ENCODE measurements at regions not wholly inside any gene's neighbourhood (a gene's known extent, or its start where the extent isn't known, plus 50 kb on each side); places are given as distances from the start of the nearest gene placed in this dataset.

GRCh38 chr2:18237298-18237697, 323.2 kb downstream of the RDH14 start:
- no CpG with 5 or more reads among the region's 2 CpGs for WGBS, 2 experiments (ENCODE audit: extremely low coverage in 2 of 2, insufficient read length in 1 of 2)
- Histone ChIP-seq H3K27me3 (ENCODE audit: control insufficient read depth, insufficient read depth, low read length) (no peaks in the 10 kb centered on the region), H4K5ac (ENCODE audit: low read depth, low read length) (no peak overlapping the region), H3K4me3 (ENCODE audit: insufficient read depth, low read depth, low read length) (no peak overlapping the region), H3K4ac (ENCODE audit: low read depth, low read length) (no peak overlapping the region), H3K4me2 (ENCODE audit: low read depth, low read length) (no peak overlapping the region), H3K9ac (ENCODE audit: low read depth, low read length) (no peak overlapping the region), H2AK9ac (replicated peaks; ENCODE audit: low read depth, low read length, poor library complexity) (no peak overlapping the region), H3K56ac (ENCODE audit: extremely low read depth, insufficient read depth, low read length) (no peak overlapping the region), H3K36me3 (ENCODE audit: control insufficient read depth, insufficient read depth, low read length) (no peaks in the 10 kb centered on the region), H3K9me3 (ENCODE audit: control insufficient read depth, insufficient read depth, low read length) (no peaks in the 10 kb centered on the region), H3K79me1 (ENCODE audit: low read depth in 1 of 2, low read length in 2 of 2) (no peaks in the 10 kb centered on the region), H3K27ac (ENCODE audit: insufficient read depth, low read length) (no peak overlapping the region), H2BK20ac (ENCODE audit: low read depth, low read length) (no peak overlapping the region), H3K18ac (ENCODE audit: low read depth, low read length) (no peak overlapping the region), H3K23ac (ENCODE audit: low read depth, low read length) (no peak overlapping the region), H3K4me1 (ENCODE audit: control insufficient read depth, insufficient read depth, low read length) (no peaks in the 10 kb centered on the region), H3K9me1 (ENCODE audit: insufficient read depth, low read length) (no peaks in the 10 kb centered on the region), H3K14ac (replicated peaks; ENCODE audit: low read depth, low read length) (no peak overlapping the region), H2AK5ac (ENCODE audit: low read depth, low read length) (no peak overlapping the region), H2BK15ac (ENCODE audit: low read depth, low read length) (no peak overlapping the region), H4K20me1 (ENCODE audit: insufficient read depth, low read length) (no peaks in the 10 kb centered on the region), H2BK5ac (ENCODE audit: low read depth, low read length, poor library complexity, severe bottlenecking) (no peak overlapping the region), H4K8ac (ENCODE audit: low read depth in 2 of 2, low read length in 2 of 2) (no peak overlapping the region), H2BK120ac (ENCODE audit: low read depth, low read length) (no peak overlapping the region), H4K91ac (ENCODE audit: insufficient read depth, low read depth, low read length) (no peak overlapping the region), H2AFZ (replicated peaks; ENCODE audit: low read length, poor library complexity) (no peak overlapping the region)
- in situ Hi-C loops (cut with MboI; ENCODE audit: low sequenced_read_pairs) (no loop called here), dilution Hi-C loops (cut with HindIII; ENCODE audit: low sequenced_read_pairs, unreplicated experiment) (no loop called here), intact Hi-C loops (cut with micrococcal nuclease) (no loop called here)
- ATAC-seq (ENCODE audit: low read depth) (no peak), DNase-seq (no peak)
- ChIA-PET POLR2A (ENCODE audit: unreplicated experiment) (no interaction called here), CTCF (interaction anchor here (1.2 kb wide), 1 partner anchor 24 kb away, joined by 4 read pairs; no protein-coding TSS in a partner anchor)
- BruUV-seq (replicated peaks) = no TSS peak
- no peak for TF ChIP-seq RAD21 (IDR thresholded peaks at IDR 0.05; ENCODE audit: low read length)

All from IMR-90 (cell line).